ENCODE measurements at regions not wholly inside any gene's neighbourhood (a gene's known extent, or its start where the extent isn't known, plus 50 kb on each side); places are given as distances from the start of the nearest gene placed in this dataset.
"Not testable (repeated sequence)": the region's sequence is repeated elsewhere in the genome, so short reads cannot be mapped to it uniquely, and the experiment has no call there.

GRCh38 chr6:169087443-169088041 is 166.1 kb downstream of the THBS2 start:
- Mint-ChIP-seq H3K4me1 (no peaks in the 10 kb centered on the region), H3K9me3 (peaks cover 22% of the 10 kb centered on the region), H3K27me3 (no peaks in the 10 kb centered on the region), H3K4me3 (no peak overlapping the region), H3K36me3 (ENCODE audit: low read depth) (no peaks in the 10 kb centered on the region), H3K27ac (no peak overlapping the region)
- no peak for DNase-seq
- intact Hi-C loops (cut with micrococcal nuclease): no loop called here

GRCh38 chr6:169086616-169087015 is 167.0 kb downstream of the THBS2 start:
- H3K4me3 Mint-ChIP-seq; H3K4me1 Mint-ChIP-seq; H3K36me3 Mint-ChIP-seq (ENCODE audit: low read depth); H3K27me3 Mint-ChIP-seq; H3K27ac Mint-ChIP-seq; DNase-seq; intact Hi-C loops (cut with micrococcal nuclease): not testable (repeated sequence)
- peaks cover 13% of the 10 kb centered on the region for H3K9me3 Mint-ChIP-seq

GRCh38 chr6:169086020-169086419 is 167.6 kb downstream of the THBS2 start:
- intact Hi-C loops (cut with micrococcal nuclease): no loop called here
- DNase-seq: no peak
- Mint-ChIP-seq H3K27ac (no peak overlapping the region), H3K36me3 (ENCODE audit: low read depth) (no peaks in the 10 kb centered on the region), H3K27me3 (no peaks in the 10 kb centered on the region), H3K4me3 (no peak overlapping the region), H3K4me1 (no peaks in the 10 kb centered on the region), H3K9me3 (peaks cover 12% of the 10 kb centered on the region)

DNA sequence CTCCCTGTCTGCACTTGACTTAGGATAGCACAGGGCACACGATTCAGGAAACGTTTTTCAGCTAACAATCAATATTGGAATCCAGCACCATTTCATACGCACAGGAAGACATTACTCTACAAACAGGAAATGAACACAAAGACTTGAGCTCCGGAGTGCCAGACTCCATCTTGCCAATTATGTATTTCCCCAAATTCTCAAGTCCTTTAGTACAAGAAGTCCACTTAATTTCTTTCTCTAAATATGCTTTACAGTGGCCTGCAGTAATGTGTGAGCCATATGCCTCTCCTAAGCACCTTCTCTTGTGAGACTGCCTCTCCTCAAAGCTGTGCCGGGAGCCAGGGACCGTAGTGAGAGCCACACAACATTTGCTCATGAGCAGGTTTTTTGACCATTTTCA is 168.2 kb downstream of the THBS2 start:
- H3K27ac Mint-ChIP-seq: no peak overlapping the region
- H3K36me3 Mint-ChIP-seq (ENCODE audit: low read depth): no peaks in the 10 kb centered on the region
- H3K27me3 Mint-ChIP-seq: no peaks in the 10 kb centered on the region
- no peak for DNase-seq
- H3K9me3 Mint-ChIP-seq: peaks cover 12% of the 10 kb centered on the region
- intact Hi-C loops (cut with micrococcal nuclease): no loop called here
- no peaks in the 10 kb centered on the region for H3K4me1 Mint-ChIP-seq
- H3K4me3 Mint-ChIP-seq: no peak overlapping the region

DNA sequence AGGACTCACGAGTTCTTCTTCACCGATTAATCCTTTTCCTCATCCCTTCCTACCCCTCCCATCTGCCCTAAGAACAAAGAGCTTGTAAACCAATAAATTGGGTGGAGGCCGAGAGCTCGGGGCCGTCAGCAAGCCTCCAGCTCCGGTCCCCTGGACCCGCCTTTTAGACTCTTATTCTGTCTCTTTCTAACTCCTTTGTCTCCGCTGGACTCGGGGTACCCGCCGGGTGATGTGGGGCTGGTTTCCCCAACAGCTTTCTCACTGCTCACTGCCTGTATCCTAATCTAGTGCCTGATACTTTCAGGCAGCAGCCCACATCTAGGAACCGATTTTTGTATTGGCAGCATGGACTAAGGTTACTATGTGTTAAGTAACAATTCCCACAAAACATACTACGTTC is 169.1 kb downstream of the THBS2 start:
- H3K4me3 Mint-ChIP-seq; H3K9me3 Mint-ChIP-seq; H3K4me1 Mint-ChIP-seq; H3K27ac Mint-ChIP-seq; H3K36me3 Mint-ChIP-seq (ENCODE audit: low read depth); DNase-seq; H3K27me3 Mint-ChIP-seq; intact Hi-C loops (cut with micrococcal nuclease): not testable (repeated sequence)

DNA sequence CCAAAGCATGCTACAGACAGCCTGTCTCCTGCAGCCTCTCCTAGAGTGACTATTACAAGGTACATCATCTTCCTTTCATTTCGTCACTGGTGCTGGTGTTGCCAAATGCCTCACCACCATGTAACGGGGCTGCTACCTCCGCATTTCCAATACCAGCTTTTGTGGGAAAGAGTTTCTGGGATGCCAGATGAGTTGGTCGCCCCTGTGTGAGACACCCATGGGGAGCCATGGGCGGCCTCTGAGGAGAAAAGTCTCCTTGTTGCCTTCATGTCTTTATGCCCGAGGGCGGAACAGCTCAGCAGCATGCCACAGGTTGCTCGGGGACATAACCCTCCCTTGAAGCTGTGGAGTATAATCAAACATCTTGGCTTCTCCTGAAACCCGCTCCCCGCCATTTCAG is 169.6 kb downstream of the THBS2 start:
- no peaks in the 10 kb centered on the region for H3K27me3 Mint-ChIP-seq
- H3K4me1 Mint-ChIP-seq: no peaks in the 10 kb centered on the region
- H3K27ac Mint-ChIP-seq: no peak overlapping the region

GRCh38 chr6:169083508-169083874 is 170.2 kb downstream of the THBS2 start:
- H3K4me3 Mint-ChIP-seq: no peak overlapping the region
- no peak for DNase-seq
- H3K36me3 Mint-ChIP-seq (ENCODE audit: low read depth): no peaks in the 10 kb centered on the region
- H3K27me3 Mint-ChIP-seq: no peaks in the 10 kb centered on the region
- no peak overlapping the region for H3K27ac Mint-ChIP-seq
- H3K9me3 Mint-ChIP-seq: no peaks in the 10 kb centered on the region
- H3K4me1 Mint-ChIP-seq: no peaks in the 10 kb centered on the region
- intact Hi-C loops (cut with micrococcal nuclease): no loop called here

More for the DNA sequence above, 169.6 kb downstream of the THBS2 start:
- Mint-ChIP-seq H3K4me3 (no peak overlapping the region), H3K9me3 (peaks cover 3% of the 10 kb centered on the region), H3K36me3 (ENCODE audit: low read depth) (no peaks in the 10 kb centered on the region)
- intact Hi-C loops (cut with micrococcal nuclease): no loop called here
- no peak for DNase-seq

- no peak overlapping the region for H3K4me3 Mint-ChIP-seq
- H3K4me1 Mint-ChIP-seq: no peaks in the 10 kb centered on the region
- H3K36me3 Mint-ChIP-seq (ENCODE audit: low read depth): no peaks in the 10 kb centered on the region
- H3K27me3 Mint-ChIP-seq: no peaks in the 10 kb centered on the region
- DNase-seq: no peak
- no peak overlapping the region for H3K27ac Mint-ChIP-seq
- no peaks in the 10 kb centered on the region for H3K9me3 Mint-ChIP-seq
- intact Hi-C loops (cut with micrococcal nuclease): no loop called here
Measured at GRCh38 chr6:169082817-169083507, 170.7 kb downstream of the THBS2 start.

- no peaks in the 10 kb centered on the region for H3K36me3 Mint-ChIP-seq (ENCODE audit: low read depth)
- H3K27ac Mint-ChIP-seq: no peak overlapping the region
- intact Hi-C loops (cut with micrococcal nuclease): no loop called here
- no peak overlapping the region for H3K4me3 Mint-ChIP-seq
- no peaks in the 10 kb centered on the region for H3K9me3 Mint-ChIP-seq
- no peaks in the 10 kb centered on the region for H3K4me1 Mint-ChIP-seq
- DNase-seq: no peak
- H3K27me3 Mint-ChIP-seq: no peaks in the 10 kb centered on the region
Measured at GRCh38 chr6:169082093-169082492, 171.6 kb downstream of the THBS2 start.

- Mint-ChIP-seq H3K36me3 (ENCODE audit: low read depth) (no peaks in the 10 kb centered on the region), H3K9me3 (no peaks in the 10 kb centered on the region), H3K4me3 (no peak overlapping the region), H3K27ac (no peak overlapping the region), H3K4me1 (no peaks in the 10 kb centered on the region), H3K27me3 (no peaks in the 10 kb centered on the region)
- intact Hi-C loops (cut with micrococcal nuclease): no loop called here
- DNase-seq: no peak
Measured at GRCh38 chr6:169081248-169081647, 172.4 kb downstream of the THBS2 start.

- no peak overlapping the region for H3K4me3 Mint-ChIP-seq
- H3K27me3 Mint-ChIP-seq: no peaks in the 10 kb centered on the region
- no peaks in the 10 kb centered on the region for H3K4me1 Mint-ChIP-seq
- intact Hi-C loops (cut with micrococcal nuclease): no loop called here
- no peaks in the 10 kb centered on the region for H3K9me3 Mint-ChIP-seq
- no peak for DNase-seq
- no peak overlapping the region for H3K27ac Mint-ChIP-seq
- H3K36me3 Mint-ChIP-seq (ENCODE audit: low read depth): no peaks in the 10 kb centered on the region
Measured at GRCh38 chr6:169079650-169080049, 174.0 kb downstream of the THBS2 start.

- H3K9me3 Mint-ChIP-seq: no peaks in the 10 kb centered on the region
Measured at GRCh38 chr6:169078399-169079145, 175.1 kb downstream of the THBS2 start.

DNA sequence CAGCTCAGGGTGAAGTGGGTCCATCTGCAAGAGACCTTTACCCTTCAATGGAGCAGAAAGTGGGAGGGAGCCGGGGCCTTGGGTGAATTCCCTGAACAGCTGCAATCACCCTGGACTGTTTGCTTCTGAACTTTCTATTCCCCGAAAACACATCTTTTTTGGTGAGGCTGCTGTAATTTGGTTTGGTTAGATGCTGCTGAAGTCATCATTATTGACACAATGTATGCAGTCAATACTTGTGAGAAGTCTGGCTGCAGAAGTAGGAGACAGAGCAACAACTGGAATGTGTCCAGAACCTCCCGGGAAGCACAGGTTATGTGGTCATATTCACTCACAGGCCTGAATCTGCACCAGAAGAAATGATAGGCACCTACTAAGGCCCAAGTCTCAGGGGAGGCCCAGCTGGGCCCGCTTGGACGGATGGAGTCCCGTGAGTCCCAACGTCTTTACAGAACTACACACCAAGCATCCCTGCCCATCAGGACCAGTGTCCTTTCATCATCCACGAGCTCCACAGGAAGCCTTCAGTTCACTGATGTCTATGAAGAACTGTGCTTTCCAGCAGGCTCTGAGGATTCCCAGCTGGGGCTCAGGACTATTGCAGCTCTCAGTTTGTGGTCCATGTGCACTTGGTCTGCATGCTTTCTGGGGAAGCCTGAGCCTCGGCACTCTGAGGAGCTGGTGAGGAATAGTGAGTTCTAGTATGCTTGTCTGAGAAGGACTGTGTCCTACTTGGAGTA is 177.6 kb downstream of the THBS2 start:
- no peaks in the 10 kb centered on the region for H3K9me3 Mint-ChIP-seq
- no peak overlapping the region for H3K4me3 Mint-ChIP-seq
- H3K27me3 Mint-ChIP-seq: no peaks in the 10 kb centered on the region

More at GRCh38 chr6:169078399-169079145, 175.1 kb downstream of the THBS2 start:
- no peak for DNase-seq
- intact Hi-C loops (cut with micrococcal nuclease): no loop called here
- no peaks in the 10 kb centered on the region for H3K36me3 Mint-ChIP-seq (ENCODE audit: low read depth)
- no peaks in the 10 kb centered on the region for H3K27me3 Mint-ChIP-seq
- no peaks in the 10 kb centered on the region for H3K4me1 Mint-ChIP-seq
- H3K27ac Mint-ChIP-seq: no peak overlapping the region
- H3K4me3 Mint-ChIP-seq: no peak overlapping the region

More for the DNA sequence above, 177.6 kb downstream of the THBS2 start:
- H3K27ac Mint-ChIP-seq: no peak overlapping the region
- H3K36me3 Mint-ChIP-seq (ENCODE audit: low read depth): no peaks in the 10 kb centered on the region
- no peak for DNase-seq
- H3K4me1 Mint-ChIP-seq: no peaks in the 10 kb centered on the region
- intact Hi-C loops (cut with micrococcal nuclease): no loop called here
